ENCODE measurements at regions not wholly inside any gene's neighbourhood (a gene's known extent, or its start where the extent isn't known, plus 50 kb on each side); places are given as distances from the start of the nearest gene placed in this dataset.

- no peak for TF ChIP-seq POLR2A (IDR thresholded peaks at IDR 0.05)
- TF ChIP-seq CTCF (IDR thresholded peaks at IDR 0.05) = no peak
- no peak for DNase-seq (ENCODE audit: low spot score in 2 of 2)
- 58 to 67% methylated on average over 1 of the region's 1 CpG for WGBS, 2 donors
- intact Hi-C loops (cut with DNase I; ENCODE audit: low total_unique reads) = no loop called here
- H3K4me3 ChIP-seq (ENCODE audit: low read depth, poor library complexity, severe bottlenecking) = no peak overlapping the region
Measured at GRCh38 chr12:60487284-60487683, 891.5 kb downstream of the SLC16A7 start.

- intact Hi-C loops (cut with DNase I; ENCODE audit: low total_unique reads) = no loop called here
- TF ChIP-seq POLR2A (IDR thresholded peaks at IDR 0.05) = no peak
- no peak for TF ChIP-seq CTCF (IDR thresholded peaks at IDR 0.05)
- DNase-seq (ENCODE audit: low spot score in 2 of 2) = no peak
- H3K4me3 ChIP-seq (ENCODE audit: low read depth, poor library complexity, severe bottlenecking) = no peak overlapping the region
Measured at GRCh38 chr12:60489071-60489470, 893.2 kb downstream of the SLC16A7 start.

- DNase-seq (ENCODE audit: low spot score in 2 of 2) = no peak
- intact Hi-C loops (cut with DNase I; ENCODE audit: low total_unique reads) = no loop called here
- no peak for TF ChIP-seq POLR2A (IDR thresholded peaks at IDR 0.05)
- no peak for TF ChIP-seq CTCF (IDR thresholded peaks at IDR 0.05)
- 16 to 25% methylated on average over 2 of the region's 2 CpGs for WGBS, 2 donors
- no peak overlapping the region for H3K4me3 ChIP-seq (ENCODE audit: low read depth, poor library complexity, severe bottlenecking)
Measured at GRCh38 chr12:60494244-60494643, 898.4 kb downstream of the SLC16A7 start.

GRCh38 chr12:60498656-60499055, 902.8 kb downstream of the SLC16A7 start:
- no peak for DNase-seq (ENCODE audit: low spot score in 2 of 2)
- H3K4me3 ChIP-seq (ENCODE audit: low read depth, poor library complexity, severe bottlenecking) = no peak overlapping the region
- intact Hi-C loops (cut with DNase I; ENCODE audit: low total_unique reads) = no loop called here
- TF ChIP-seq POLR2A (IDR thresholded peaks at IDR 0.05) (no peak), CTCF (IDR thresholded peaks at IDR 0.05) (no peak)
- 36 to 44% methylated on average over 1 of the region's 1 CpG for WGBS, 2 donors

GRCh38 chr12:60501124-60501729, 905.4 kb downstream of the SLC16A7 start:
- intact Hi-C loops (cut with DNase I; ENCODE audit: low total_unique reads) = no loop called here
- DNase-seq (ENCODE audit: low spot score in 2 of 2) = no peak
- no peak overlapping the region for H3K4me3 ChIP-seq (ENCODE audit: low read depth, poor library complexity, severe bottlenecking)
- WGBS, 2 donors = 57 to 70% methylated on average over 2 of the region's 2 CpGs
- TF ChIP-seq POLR2A (IDR thresholded peaks at IDR 0.05) = no peak
- TF ChIP-seq CTCF (IDR thresholded peaks at IDR 0.05) = no peak
